ENCODE measurements at regions not wholly inside any gene's neighbourhood (a gene's known extent, or its start where the extent isn't known, plus 50 kb on each side); places are given as distances from the start of the nearest gene placed in this dataset.

DNA sequence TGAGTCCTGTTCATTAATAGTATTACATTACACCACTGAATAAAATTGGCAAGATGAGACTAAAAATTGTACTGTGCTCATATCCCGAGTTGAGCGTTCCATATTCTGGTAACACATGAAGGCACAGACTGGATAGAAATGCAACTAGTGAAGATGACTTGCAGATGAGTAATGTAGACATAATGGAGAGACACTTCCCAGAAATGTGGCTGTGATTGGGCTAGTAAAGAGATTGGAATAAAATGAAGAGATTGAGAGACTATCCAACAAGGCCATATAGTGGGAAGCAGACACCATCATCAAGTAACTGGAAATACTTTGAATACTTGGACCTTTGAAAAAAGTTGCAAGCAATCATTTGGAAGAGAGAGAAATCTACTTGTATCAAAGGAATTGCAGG lies 77.3 kb downstream of the DCAF8L1 start:
- Histone ChIP-seq H3K9ac (no peak overlapping the region), H3K4me3 (no peak overlapping the region), H3K36me3 (no peaks in the 10 kb centered on the region), H3K9me3 (ENCODE audit: low read depth) (no peaks in the 10 kb centered on the region), H4K20me1 (ENCODE audit: low read depth) (no peaks in the 10 kb centered on the region), H3K4me2 (no peak overlapping the region), H3K27ac (no peak overlapping the region), H2AFZ (replicated peaks) (no peak overlapping the region), H3K4me1 (no peaks in the 10 kb centered on the region), H3F3A (ENCODE audit: low read depth) (no peaks in the 10 kb centered on the region), H3K79me2 (ENCODE audit: low read depth) (no peaks in the 10 kb centered on the region), H3K27me3 (no peaks in the 10 kb centered on the region)
- Mint-ChIP-seq H3K9me3 (peaks cover 3% of the 10 kb centered on the region), H3K4me3 (no peak overlapping the region), H3K36me3 (no peaks in the 10 kb centered on the region), H3K27ac (no peak overlapping the region), H3K27me3 (ENCODE audit: insufficient read depth, low read depth) (no peaks in the 10 kb centered on the region), H3K4me1 (no peaks in the 10 kb centered on the region)
- DNase-seq (ENCODE audit: low spot score) = no peak
- TF ChIP-seq EZH2phosphoT487 (IDR thresholded peaks at IDR 0.05) (no peak), EZH2 (IDR thresholded peaks at IDR 0.05) (no peak)
- TF ChIP-seq, protein P1, sequence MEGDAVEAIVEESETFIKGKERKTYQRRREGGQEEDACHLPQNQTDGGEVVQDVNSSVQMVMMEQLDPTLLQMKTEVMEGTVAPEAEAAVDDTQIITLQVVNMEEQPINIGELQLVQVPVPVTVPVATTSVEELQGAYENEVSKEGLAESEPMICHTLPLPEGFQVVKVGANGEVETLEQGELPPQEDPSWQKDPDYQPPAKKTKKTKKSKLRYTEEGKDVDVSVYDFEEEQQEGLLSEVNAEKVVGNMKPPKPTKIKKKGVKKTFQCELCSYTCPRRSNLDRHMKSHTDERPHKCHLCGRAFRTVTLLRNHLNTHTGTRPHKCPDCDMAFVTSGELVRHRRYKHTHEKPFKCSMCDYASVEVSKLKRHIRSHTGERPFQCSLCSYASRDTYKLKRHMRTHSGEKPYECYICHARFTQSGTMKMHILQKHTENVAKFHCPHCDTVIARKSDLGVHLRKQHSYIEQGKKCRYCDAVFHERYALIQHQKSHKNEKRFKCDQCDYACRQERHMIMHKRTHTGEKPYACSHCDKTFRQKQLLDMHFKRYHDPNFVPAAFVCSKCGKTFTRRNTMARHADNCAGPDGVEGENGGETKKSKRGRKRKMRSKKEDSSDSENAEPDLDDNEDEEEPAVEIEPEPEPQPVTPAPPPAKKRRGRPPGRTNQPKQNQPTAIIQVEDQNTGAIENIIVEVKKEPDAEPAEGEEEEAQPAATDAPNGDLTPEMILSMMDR (IDR thresholded peaks at IDR 0.05) = no peak

- no peak overlapping the region for H2AFZ ChIP-seq (replicated peaks)
- Mint-ChIP-seq H3K4me1 (no peaks in the 10 kb centered on the region), H3K9me3 (peaks cover 6% of the 10 kb centered on the region), H3K4me3 (no peak overlapping the region), H3K27me3 (ENCODE audit: insufficient read depth, low read depth) (peaks cover 3% of the 10 kb centered on the region), H3K27ac (no peak overlapping the region), H3K36me3 (no peaks in the 10 kb centered on the region)
- no peak overlapping the region for H3K27ac ChIP-seq
- peaks cover 10% of the 10 kb centered on the region for H3K9me3 ChIP-seq (ENCODE audit: low read depth)
- H3K9ac ChIP-seq = no peak overlapping the region
- no peaks in the 10 kb centered on the region for H3K79me2 ChIP-seq (ENCODE audit: low read depth)
- no peaks in the 10 kb centered on the region for H3F3A ChIP-seq (ENCODE audit: low read depth)
- no peak for TF ChIP-seq EZH2phosphoT487 (IDR thresholded peaks at IDR 0.05)
- no peak for TF ChIP-seq EZH2 (IDR thresholded peaks at IDR 0.05)
- TF ChIP-seq, protein P1 (IDR thresholded peaks at IDR 0.05) = no peak
- no peaks in the 10 kb centered on the region for H3K27me3 ChIP-seq
- H3K36me3 ChIP-seq = no peaks in the 10 kb centered on the region
- no peaks in the 10 kb centered on the region for H4K20me1 ChIP-seq (ENCODE audit: low read depth)
- no peak overlapping the region for H3K4me2 ChIP-seq
- no peaks in the 10 kb centered on the region for H3K4me1 ChIP-seq
- no peak overlapping the region for H3K4me3 ChIP-seq
- DNase-seq (ENCODE audit: low spot score) = no peak
Measured at GRCh38 chrX:27893871-27894270, 86.1 kb downstream of the MAGEB10 start.

GRCh38 chrX:27893211-27893610 lies 85.4 kb downstream of the MAGEB10 start:
- Mint-ChIP-seq H3K27me3 (ENCODE audit: insufficient read depth, low read depth) (peaks cover 3% of the 10 kb centered on the region), H3K4me1 (no peaks in the 10 kb centered on the region), H3K27ac (no peak overlapping the region), H3K9me3 (peaks cover 6% of the 10 kb centered on the region), H3K4me3 (no peak overlapping the region), H3K36me3 (no peaks in the 10 kb centered on the region)
- Histone ChIP-seq H3K79me2 (ENCODE audit: low read depth) (no peaks in the 10 kb centered on the region), H3K4me3 (no peak overlapping the region), H3K9me3 (ENCODE audit: low read depth) (peaks cover 10% of the 10 kb centered on the region), H3K4me1 (no peaks in the 10 kb centered on the region), H3K27me3 (no peaks in the 10 kb centered on the region), H3K9ac (no peak overlapping the region), H2AFZ (replicated peaks) (no peak overlapping the region), H4K20me1 (ENCODE audit: low read depth) (no peaks in the 10 kb centered on the region), H3K4me2 (no peak overlapping the region), H3K36me3 (no peaks in the 10 kb centered on the region), H3F3A (ENCODE audit: low read depth) (no peaks in the 10 kb centered on the region), H3K27ac (no peak overlapping the region)
- no peak for DNase-seq (ENCODE audit: low spot score)
- no peak for TF ChIP-seq EZH2 (IDR thresholded peaks at IDR 0.05)
- no peak for TF ChIP-seq EZH2phosphoT487 (IDR thresholded peaks at IDR 0.05)
- TF ChIP-seq, protein P1 (IDR thresholded peaks at IDR 0.05) = no peak
